DMS 273 (cell line): ENCODE measurements at regions not wholly inside any gene's neighbourhood (a gene's known extent, or its start where the extent isn't known, plus 50 kb on each side); places are given as distances from the start of the nearest gene placed in this dataset.
"Not testable (repeated sequence)": the region's sequence is repeated elsewhere in the genome, so short reads cannot be mapped to it uniquely, and the experiment has no call there.

ENCODE experiments used
- DNase-seq: peaks from one replicate; lab custom pipeline; 2025; ENCODE audit not compliant: unreplicated experiment; lab: John Stamatoyannopoulos, UW

DNA sequence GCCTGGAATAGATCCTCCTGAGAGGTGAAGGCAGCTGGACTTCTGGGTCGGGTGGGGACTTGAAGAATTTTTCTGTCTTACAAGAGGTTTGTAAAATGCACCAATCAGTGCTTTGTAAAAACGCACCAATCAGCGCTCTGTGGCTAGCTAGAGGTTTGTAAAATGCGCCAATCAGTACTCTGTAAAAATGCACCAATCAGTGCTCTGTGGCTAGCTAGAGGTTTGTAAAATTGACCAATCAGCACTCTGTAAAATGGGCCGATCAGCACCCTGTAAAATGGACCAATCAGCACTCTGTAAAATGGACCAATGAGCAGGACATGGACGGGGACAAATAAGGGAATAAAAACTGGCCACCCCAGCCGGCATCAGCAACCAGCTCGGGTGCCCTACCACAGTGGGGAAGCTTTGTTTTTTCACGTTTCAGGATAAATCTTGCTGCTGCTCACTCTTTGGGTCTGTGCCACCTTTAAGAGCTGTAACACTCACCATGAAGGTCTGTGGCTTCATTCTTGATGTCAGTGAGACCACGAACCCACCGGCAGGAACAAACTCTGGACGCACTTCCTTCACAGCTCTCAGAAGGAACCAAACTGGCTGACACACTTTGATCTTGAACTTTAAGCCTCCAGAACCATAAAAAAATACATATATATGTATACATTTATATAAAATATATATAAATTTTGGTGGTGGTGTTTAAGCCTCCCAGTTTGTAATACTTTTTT lies 197.8 kb upstream of the SLCO3A1 start:
- not testable (repeated sequence) for DNase-seq

DNA sequence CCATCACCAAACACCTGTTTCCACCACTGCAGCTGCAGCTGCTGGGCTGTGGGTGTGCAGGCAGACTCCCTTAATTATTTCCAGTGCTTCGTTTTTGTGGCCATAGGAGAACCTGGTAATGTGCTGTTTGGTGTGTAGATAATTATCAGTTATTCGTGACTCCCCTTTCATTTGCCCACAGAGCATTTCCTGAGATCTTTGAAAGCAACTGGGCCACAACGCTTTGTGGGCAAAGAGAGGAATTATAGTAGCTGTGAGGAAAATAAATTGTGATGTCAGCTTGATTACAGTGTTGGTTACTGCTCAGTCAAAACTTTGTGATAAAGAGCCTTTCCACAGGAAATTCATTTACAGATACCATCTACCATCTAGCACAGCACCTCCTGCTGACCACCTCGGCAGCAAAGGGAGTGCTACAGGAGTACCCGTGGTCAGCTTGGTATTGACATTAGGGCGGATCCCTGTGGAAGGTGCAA lies 193.3 kb upstream of the SLCO3A1 start:
- no peak for DNase-seq

GRCh38 chr15:91664224-91664836 lies 189.2 kb upstream of the SLCO3A1 start:
- no peak for DNase-seq

- DNase-seq = no peak
These were observed 188.3 kb upstream of the SLCO3A1 start for GRCh38 chr15:91665212-91665611.

DNA sequence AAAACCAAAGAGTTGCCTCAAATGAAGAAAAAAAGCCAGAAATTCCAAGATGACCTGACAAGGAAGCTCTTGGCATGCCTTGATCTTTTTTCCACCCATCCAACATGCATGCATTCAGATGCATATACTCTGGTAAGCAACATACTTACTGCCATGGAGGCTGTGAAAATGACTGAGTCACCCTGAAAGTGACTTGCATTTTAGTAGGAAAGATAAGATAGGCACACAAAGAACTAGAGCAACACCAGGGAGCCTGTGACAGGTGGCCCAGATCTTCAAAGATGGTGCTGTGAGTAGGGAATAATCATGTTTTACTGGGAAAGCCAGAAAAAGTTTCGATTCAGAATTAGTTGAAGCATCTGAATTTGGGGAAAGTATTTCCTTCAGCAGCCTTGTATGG lies 185.1 kb upstream of the SLCO3A1 start:
- no peak for DNase-seq

- DNase-seq = no peak
These were observed 183.4 kb upstream of the SLCO3A1 start for GRCh38 chr15:91670108-91670507.

- DNase-seq = no peak
These were observed 175.5 kb upstream of the SLCO3A1 start for GRCh38 chr15:91678003-91678402.

DNA sequence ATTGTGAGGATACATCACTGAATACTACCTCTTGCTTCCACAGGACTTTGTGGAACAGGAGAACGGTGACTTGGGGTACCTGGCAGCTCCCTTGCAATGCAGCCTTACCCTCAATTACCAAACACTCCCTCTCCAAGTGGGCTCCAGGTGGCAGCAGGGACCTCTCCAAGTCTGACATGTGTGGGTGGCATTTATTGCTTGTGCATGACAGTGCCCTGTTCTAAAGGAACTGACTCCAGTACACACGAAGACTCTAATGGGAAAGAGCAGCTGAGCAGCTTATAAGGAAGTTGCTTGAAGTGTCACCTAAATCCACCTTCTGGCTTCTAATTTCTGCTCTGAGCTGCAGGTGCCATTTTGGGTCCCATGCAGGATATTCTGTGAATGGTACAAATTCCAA lies 174.1 kb upstream of the SLCO3A1 start:
- DNase-seq = peak; percentile 22

DNA sequence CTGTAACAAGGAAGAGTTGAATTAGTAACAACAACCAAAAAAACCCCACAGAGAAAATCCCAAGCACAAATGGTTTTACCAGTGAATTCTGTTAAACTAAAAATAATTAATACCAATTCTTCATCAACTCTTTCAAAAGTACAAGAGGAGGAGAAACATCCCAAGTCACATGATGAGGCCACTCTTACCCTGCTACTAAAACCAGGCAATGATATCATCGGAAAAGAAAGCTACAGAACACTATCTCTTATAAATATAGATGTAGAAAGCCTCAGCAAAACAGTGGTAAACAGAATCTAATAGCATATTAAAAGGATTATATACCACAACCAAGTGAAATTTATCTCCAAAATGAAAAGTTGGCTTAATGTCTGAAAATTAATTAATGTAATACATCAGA lies 168.1 kb upstream of the SLCO3A1 start:
- no peak for DNase-seq

GRCh38 chr15:91688811-91689210 lies 164.7 kb upstream of the SLCO3A1 start:
- peak; percentile 66 for DNase-seq

GRCh38 chr15:91689377-91689776 lies 164.1 kb upstream of the SLCO3A1 start:
- peak; percentile 73 for DNase-seq

- no peak for DNase-seq
These were observed 160.9 kb upstream of the SLCO3A1 start for GRCh38 chr15:91692596-91692995.

DNA sequence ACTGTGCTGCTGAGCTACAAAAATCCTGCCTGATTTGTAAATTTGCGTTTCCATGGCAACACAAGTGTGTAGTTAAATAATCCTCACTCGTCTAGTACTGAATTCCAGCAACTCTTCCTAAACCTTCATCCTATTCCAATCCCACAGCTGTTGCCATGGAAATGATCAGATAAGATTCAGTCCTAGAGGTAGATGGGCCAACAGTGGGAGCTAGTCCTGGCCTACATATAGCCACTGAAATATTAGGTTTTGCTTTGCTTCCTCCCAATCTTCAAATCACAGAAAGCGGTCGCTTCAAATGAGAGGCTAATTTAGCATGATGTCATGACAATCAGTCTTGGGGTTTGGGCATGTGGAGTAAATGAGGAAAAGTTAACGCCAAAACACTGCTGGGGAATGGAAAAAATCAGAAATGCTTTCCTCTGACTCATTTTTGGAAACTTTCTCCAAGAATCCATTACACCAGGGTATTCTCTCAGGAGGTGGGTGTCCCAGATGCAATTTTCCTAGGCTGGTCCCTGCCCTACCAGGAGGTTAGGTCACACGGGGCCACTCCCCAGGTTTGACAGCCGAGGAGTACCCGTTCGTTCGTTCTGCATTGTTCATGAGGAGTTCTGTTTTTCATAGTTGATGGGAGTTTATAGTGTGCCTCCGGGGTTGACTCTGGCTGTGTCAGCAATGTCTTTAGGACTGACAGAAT lies 159.2 kb upstream of the SLCO3A1 start:
- peak; percentile 76 for DNase-seq

DNA sequence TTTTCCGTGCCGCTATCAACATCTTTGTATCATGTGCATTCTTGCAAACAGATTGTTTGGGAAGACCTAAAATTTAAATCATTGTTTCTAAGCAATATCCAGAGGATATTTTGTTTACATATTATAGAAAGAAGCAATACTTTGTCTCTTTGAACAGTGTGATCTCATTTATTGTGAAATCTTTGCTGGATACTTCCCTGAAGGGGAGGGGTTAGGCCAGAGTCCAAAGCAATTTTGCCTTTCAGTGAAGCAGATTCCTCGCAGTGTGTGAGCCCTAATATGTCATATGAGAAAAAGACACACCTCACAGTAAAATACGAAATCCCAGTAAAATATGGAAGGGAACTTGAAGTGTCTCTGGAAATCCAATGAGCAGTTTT lies 158.7 kb upstream of the SLCO3A1 start:
- DNase-seq = peak; percentile 63

- no peak for DNase-seq
These were observed 157.7 kb upstream of the SLCO3A1 start for GRCh38 chr15:91695799-91696198.

DNA sequence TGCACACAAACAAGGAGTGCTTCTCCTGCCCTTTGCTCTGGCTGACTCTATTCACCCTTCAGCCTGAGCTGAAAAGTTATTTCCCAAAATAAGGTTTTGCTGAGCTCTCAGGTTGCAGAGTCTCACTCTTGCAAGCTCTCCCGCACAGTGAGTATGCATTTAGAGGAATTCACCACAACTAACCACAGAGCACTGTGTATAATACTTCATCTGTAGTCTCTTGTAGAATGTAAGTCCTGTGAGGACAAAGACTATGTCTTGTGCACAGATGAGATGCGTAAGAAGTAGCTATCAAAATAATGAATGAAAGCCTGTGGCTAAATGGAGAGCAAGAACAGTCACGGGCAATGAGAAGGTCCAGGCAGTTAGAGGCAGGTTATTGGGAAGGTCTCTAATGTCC lies 156.5 kb upstream of the SLCO3A1 start:
- no peak for DNase-seq

- DNase-seq = no peak
These were observed 155.3 kb upstream of the SLCO3A1 start for GRCh38 chr15:91698241-91698640.

DNA sequence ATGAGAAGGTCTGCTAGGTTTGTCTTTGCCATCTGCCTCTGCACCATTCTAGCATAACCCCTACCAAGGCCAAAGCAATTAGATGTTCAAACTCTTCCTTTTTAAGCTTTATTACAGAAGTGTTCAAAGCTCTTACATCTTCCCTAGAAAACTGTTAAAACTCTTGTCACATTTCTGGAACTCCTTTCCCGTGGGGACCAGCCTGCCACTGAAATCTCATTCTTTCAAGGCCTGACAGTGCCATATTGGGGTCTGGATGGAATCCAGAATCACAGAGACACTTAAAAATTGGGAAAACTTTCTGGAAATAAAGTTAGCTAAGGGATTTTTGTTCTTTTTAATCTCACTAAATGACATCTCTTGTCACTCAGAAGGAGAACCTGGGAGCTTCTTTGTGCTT lies 153.8 kb upstream of the SLCO3A1 start:
- no peak for DNase-seq

DNA sequence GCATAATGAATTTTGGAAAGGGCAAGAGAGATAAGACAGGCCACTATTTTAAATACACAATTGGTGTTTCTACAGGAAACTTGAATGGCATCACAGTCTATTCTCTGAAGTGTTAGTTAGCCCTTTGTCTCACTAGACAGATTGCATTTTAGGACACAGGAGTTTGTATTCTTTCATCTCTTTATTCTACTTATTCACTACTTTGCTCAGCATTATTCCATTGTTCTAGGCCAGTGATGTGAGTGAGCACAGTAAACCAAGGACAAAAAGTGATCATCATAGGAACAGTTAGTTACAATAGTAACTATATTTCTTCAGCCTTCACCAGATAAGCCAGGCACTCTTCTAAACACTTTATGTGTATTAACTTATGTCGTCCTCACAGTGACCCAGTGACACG lies 150.2 kb upstream of the SLCO3A1 start:
- DNase-seq = no peak

DNA sequence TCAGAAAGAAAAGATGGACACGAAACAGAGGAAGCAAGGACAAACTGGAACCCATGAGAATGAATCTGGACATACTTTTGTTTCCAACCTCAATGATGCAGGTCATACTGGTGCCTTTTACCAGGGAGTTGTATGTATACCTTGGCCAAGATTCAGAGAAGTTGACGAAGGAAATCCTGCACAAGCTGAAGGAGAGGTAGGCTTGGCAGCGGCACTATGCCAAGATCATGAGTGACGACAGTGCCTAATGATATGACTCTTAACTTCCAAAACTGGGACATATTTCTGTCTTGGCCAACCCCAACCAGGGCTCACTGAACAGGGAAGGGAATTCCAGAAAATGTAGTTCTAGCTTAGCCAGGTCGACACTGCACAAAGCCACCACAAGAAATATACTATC lies 149.2 kb upstream of the SLCO3A1 start:
- no peak for DNase-seq

GRCh38 chr15:91706322-91707032 lies 147.0 kb upstream of the SLCO3A1 start:
- peak; percentile 76 for DNase-seq
